WTC11 (cell line): ENCODE measurements at regions not wholly inside any gene's neighbourhood (a gene's known extent, or its start where the extent isn't known, plus 50 kb on each side); places are given as distances from the start of the nearest gene placed in this dataset.

Experiments used
- CTCF ChIP-seq: fragments of 200-600 bp; IDR thresholded peaks from 2 replicates; pipeline ENCODE4 v1.8.0; 2022; ENCODE audit warnings: antibody characterized with exemption
- NFYB ChIP-seq: sonication (generic); formaldehyde crosslinking; conservative IDR thresholded peaks from 2 replicates; pipeline ENCODE4 v1.8.0; 2022; ENCODE audit warnings: low read depth, missing genetic modification reagents
- NR3C1 ChIP-seq: sonication (generic); formaldehyde crosslinking; conservative IDR thresholded peaks from 2 replicates; pipeline ENCODE4 v1.8.1; 2023; ENCODE audit warnings: low read depth, mild to moderate bottlenecking, missing genetic modification reagents
- TEAD4 ChIP-seq: sonication (generic); formaldehyde crosslinking; IDR thresholded peaks from 2 replicates; pipeline ENCODE4 v1.8.0; 2022; ENCODE audit warnings: mild to moderate bottlenecking, missing genetic modification reagents
- ZNF281 ChIP-seq: sonication (generic); formaldehyde crosslinking; IDR thresholded peaks from 2 replicates; pipeline ENCODE4 v1.8.0; 2023; ENCODE audit warnings: mild to moderate bottlenecking, missing genetic modification reagents
- TF ChIP-seq, protein P1 (sequence below): sonication (generic); formaldehyde crosslinking; conservative IDR thresholded peaks from 2 replicates; pipeline ENCODE4 v1.8.1; 2022; ENCODE audit warnings: mild to moderate bottlenecking, missing genetic modification reagents
- TF ChIP-seq, protein P2 (sequence below): sonication (generic); formaldehyde crosslinking; IDR thresholded peaks from 2 replicates; pipeline ENCODE4 v1.8.0; 2023; ENCODE audit warnings: missing genetic modification reagents
- TF ChIP-seq, protein P3 (sequence below): fragments of 250-450 bp; sonication (Bioruptor Pico); IDR thresholded peaks from 2 replicates; pipeline ENCODE4 v1.9.0; 2021; ENCODE audit warnings: mild to moderate bottlenecking
- TF ChIP-seq, protein P4 (sequence below): sonication (generic); formaldehyde crosslinking; IDR thresholded peaks from 2 replicates; pipeline ENCODE4 v1.8.1; 2022; ENCODE audit warnings: missing genetic modification reagents, borderline replicate concordance

DNA sequence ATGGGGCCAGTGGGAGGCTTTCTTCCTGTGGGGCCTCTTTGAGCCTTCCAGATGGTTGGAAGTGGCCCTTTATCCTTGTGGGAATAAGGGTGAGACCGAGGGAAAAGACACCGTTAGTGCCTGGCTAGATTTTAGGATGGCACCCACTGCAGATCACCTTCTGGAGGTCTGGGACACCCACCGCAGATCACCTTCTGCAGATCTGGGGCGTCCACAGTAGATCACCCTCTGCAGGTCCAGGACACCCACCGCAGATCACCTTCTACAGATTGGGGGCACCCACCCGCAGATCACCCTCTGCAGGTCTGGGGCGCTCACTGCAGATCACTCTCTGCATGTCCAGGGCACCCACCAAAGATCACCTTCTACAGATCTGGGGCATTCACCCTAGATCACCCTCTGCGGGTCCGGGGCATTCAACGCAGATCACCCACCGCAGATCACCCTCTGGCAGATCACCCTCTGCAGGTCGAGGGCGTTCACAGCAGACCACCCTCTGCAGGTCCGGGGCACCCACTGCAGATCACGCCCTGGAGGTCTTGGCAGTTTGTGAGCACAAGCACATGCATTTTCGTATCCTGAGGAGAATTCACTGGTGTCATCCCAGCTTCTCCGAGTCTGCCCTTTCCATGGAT is 153.4 kb upstream of the TSHZ3 start:
- TF ChIP-seq CTCF (no peak), NR3C1 (CRISPR knock-in tag) (no peak), TEAD4 (no peak), ZNF281 (CRISPR knock-in tag) (no peak), NFYB (CRISPR knock-in tag) (no peak)
- TF ChIP-seq, protein P1, sequence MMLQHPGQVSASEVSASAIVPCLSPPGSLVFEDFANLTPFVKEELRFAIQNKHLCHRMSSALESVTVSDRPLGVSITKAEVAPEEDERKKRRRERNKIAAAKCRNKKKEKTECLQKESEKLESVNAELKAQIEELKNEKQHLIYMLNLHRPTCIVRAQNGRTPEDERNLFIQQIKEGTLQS (CRISPR knock-in tag): no peak
- TF ChIP-seq, protein P2, sequence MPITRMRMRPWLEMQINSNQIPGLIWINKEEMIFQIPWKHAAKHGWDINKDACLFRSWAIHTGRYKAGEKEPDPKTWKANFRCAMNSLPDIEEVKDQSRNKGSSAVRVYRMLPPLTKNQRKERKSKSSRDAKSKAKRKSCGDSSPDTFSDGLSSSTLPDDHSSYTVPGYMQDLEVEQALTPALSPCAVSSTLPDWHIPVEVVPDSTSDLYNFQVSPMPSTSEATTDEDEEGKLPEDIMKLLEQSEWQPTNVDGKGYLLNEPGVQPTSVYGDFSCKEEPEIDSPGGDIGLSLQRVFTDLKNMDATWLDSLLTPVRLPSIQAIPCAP (CRISPR knock-in tag): no peak
- TF ChIP-seq, protein P3, sequence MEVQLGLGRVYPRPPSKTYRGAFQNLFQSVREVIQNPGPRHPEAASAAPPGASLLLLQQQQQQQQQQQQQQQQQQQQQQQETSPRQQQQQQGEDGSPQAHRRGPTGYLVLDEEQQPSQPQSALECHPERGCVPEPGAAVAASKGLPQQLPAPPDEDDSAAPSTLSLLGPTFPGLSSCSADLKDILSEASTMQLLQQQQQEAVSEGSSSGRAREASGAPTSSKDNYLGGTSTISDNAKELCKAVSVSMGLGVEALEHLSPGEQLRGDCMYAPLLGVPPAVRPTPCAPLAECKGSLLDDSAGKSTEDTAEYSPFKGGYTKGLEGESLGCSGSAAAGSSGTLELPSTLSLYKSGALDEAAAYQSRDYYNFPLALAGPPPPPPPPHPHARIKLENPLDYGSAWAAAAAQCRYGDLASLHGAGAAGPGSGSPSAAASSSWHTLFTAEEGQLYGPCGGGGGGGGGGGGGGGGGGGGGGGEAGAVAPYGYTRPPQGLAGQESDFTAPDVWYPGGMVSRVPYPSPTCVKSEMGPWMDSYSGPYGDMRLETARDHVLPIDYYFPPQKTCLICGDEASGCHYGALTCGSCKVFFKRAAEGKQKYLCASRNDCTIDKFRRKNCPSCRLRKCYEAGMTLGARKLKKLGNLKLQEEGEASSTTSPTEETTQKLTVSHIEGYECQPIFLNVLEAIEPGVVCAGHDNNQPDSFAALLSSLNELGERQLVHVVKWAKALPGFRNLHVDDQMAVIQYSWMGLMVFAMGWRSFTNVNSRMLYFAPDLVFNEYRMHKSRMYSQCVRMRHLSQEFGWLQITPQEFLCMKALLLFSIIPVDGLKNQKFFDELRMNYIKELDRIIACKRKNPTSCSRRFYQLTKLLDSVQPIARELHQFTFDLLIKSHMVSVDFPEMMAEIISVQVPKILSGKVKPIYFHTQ (CRISPR knock-in tag): no peak
- TF ChIP-seq, protein P4, sequence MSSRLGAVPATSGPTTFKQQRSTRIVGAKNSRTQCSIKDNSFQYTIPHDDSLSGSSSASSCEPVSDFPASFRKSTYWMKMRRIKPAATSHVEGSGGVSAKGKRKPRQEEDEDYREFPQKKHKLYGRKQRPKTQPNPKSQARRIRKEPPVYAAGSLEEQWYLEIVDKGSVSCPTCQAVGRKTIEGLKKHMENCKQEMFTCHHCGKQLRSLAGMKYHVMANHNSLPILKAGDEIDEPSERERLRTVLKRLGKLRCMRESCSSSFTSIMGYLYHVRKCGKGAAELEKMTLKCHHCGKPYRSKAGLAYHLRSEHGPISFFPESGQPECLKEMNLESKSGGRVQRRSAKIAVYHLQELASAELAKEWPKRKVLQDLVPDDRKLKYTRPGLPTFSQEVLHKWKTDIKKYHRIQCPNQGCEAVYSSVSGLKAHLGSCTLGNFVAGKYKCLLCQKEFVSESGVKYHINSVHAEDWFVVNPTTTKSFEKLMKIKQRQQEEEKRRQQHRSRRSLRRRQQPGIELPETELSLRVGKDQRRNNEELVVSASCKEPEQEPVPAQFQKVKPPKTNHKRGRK (CRISPR knock-in tag): no peak
